Smooth muscle cell of the brain vasculature (primary cell): ENCODE measurements at regions not wholly inside any gene's neighbourhood (a gene's known extent, or its start where the extent isn't known, plus 50 kb on each side); places are given as distances from the start of the nearest gene placed in this dataset.
"Not testable (repeated sequence)": the region's sequence is repeated elsewhere in the genome, so short reads cannot be mapped to it uniquely, and the experiment has no call there.

Experiments used
- DNase-seq: peaks from one replicate; pipeline ENCODE4 v3.0.0-alpha.2; 2012; ENCODE audit warnings: low read depth, low spot score

DNA sequence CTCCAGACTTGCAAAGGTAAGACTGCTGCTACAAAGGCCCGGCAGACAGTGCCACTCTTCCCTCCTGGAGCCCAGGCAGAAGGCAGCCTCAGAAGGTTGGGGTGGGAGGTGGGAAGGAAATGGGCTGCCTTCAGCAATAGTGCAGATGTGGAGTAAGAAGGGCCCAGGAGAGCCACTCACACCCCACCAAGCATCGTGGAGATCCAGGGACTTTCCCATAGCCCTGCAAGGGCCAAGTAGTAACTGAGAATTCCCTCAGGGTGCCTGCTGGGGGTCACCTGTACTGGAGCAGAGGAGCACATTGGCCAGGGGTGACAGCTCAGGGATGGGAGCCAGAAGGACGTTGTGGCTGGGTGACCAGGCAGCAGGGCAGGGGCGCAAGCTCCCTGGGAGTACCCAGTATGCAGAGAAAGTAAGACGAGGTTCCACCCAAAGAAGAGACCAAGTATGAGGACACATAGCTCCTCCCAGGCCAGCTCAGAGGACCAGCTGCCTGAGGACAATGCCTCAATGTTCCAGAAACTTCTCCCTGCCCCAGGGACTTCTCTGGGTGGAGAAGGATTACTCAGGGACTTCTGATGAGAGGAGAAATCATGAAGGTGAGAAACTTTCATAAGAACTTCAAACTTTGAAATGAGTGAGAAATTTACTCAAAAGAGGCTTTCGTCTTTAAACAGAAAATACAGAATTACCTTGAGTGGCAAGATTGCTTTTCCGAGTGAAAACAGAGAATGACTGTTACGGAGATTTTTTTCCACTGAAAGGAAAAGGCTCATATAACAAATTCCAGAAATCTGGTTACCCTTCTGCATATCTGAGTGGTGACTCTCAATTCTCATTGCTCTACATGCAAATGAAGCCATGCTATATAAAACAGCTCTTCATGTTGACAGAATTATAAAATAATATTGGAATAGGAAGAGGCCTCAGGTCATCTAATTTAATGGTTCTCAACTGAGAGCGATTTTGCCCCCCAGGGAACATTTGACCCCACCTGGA lies 87.9 kb upstream of the TRIO start:
- DNase-seq: no peak

DNA sequence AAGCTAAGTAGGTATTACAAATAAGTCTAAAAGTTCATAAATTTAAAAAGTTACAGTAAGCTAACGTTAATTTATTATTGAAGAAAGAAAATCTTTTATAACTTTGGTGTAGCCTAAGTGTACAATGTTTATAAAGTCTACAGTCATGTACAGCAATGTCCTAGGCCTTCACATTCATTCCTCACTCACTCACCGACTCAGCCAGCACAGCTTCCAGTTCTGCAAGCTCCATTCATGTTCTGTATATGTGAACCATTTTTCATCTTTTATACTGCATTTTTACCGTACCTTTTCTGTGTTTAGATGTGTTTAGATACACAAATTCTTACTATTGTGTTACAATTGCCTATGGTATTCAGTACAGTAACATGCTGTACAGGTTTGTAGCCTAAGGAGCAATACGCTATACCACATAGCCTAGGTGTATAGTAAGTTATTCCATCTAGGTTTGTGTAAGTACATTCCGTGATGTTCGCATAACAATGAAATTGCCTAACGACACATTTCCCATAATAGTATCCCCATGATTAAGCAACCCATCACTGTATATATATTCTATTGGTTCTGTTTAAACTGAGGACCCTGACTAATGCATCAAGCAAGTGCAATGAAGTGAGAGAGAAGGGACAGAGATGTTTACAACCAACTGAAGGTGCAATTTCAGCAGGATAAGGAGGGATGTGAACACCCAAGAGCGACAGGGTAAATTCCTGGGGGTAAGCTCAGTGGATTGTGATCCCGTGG lies 88.9 kb upstream of the TRIO start:
- DNase-seq: no peak

DNA sequence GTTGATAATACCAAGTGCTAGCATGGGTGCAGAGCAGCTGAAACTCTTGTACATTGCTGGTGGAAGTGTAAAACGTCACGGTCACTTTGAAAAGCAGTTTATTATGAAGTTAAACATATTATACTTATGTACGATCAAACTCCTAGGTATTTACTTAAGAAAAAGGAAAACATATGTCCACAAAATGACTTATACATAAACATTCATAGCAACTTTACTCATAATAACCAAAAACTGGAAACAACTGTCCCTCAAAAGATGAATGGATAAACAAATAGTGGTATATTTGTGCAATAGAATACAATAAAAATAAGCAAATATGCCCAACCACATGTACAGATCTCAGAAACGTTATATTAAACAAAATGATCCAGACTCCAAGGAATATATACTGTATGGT lies 92.3 kb upstream of the TRIO start:
- no peak for DNase-seq

DNA sequence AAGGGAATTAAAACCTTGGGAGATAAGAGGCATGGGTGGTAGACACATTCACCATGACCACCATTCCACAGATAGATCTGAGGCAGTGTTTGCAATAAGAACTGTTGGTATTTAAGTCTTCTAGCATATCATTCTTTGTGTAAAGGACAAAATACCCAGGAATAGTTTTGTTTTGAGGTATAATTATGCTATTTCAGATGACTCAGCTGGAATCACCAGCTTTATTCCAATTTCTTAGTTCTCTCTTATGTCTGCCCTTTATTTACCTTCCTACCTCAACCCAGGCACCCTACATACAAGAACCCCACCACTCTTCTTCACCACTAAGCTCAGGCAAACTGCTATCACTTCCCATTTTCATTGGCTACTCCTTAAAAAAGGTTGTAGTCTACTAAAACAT lies 94.7 kb upstream of the TRIO start:
- no peak for DNase-seq

DNA sequence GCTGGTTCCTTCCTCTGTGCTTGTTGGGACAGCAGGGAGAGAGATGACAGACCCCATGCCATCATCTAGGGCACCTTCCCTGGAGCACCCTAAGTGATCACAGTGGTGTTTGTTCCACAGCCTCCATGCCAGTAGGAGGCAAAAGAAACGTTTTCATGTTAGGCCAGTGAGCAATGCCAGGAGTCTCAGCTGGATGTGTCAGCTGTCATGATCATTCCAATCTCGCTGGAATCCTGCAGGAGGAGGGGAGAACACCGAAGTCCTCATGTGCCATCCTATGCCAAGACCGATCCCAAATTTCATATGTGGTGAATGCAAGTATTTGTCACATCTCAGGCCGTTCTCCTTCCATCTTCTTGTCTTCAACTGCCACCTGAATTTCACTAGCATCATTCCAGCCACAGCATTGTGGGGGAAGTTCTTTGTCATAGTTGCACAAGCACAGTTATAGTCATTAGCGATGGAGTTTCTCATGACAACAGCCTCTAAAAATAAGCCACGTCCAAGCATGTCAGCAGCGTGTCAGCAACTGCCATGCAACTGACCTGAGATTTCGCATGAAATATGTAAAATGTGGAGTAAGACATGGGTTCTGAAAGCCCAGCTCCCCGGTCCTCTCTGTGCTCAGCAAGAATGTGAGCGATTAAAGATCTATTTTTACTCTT lies 97.2 kb upstream of the DNAH5 start:
- DNase-seq: no peak

DNA sequence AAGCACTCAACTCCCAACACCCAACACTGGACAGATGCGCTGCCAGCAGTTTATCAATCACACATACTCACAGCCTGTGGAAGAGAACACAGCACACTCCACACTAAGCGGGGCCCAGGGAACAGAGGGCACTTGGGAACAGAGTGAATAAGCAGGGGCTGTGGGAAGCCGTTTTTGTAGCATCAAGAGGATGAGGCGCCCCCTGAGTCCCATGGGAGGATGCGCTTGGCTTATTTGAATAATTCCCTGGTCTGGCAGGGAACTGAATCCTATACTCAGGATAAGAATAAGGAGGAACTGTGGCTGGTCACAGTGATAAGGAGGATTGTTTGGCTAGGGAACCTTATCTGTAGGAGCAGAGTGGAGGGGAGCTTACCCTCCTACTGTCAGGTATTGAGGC lies 96.1 kb upstream of the DNAH5 start:
- DNase-seq: no peak

DNA sequence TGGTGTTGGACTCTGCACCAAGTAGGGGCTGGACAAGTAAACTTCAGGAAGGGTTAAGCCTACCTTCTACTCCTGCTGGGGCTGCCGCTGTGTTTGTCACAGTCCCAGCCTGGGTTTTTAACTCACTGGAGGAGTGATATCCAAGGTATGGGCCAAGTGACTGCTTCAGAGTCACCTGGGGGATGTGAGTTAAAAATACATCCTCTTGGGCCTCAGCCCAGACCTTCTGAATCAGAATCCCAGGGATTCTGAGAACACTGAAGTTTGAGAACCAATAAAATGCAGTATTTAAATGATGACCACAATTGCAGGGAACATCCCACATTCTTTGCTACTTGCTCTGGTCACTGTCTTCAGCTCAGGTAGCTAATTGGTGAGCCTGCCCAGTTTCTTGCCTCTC lies 95.1 kb upstream of the DNAH5 start:
- no peak for DNase-seq

DNA sequence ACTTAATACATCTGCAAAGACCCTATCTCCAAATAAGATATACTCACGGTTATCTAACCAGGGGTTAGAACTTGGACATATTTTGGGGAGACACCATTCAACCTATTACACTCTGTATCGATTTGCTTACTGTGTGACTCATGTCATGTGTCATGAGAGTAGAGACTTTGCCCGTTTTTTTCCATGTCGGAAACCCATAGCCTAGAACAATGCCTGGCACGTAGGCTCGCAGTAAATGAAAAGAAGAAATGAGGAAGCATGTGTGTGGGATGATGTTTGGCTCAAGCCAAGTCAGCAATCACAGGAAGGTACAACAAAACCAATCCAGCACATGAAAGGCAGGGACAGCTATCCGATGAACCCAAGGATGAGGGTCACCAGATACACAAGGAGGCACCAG lies 94.6 kb upstream of the DNAH5 start:
- no peak for DNase-seq

DNA sequence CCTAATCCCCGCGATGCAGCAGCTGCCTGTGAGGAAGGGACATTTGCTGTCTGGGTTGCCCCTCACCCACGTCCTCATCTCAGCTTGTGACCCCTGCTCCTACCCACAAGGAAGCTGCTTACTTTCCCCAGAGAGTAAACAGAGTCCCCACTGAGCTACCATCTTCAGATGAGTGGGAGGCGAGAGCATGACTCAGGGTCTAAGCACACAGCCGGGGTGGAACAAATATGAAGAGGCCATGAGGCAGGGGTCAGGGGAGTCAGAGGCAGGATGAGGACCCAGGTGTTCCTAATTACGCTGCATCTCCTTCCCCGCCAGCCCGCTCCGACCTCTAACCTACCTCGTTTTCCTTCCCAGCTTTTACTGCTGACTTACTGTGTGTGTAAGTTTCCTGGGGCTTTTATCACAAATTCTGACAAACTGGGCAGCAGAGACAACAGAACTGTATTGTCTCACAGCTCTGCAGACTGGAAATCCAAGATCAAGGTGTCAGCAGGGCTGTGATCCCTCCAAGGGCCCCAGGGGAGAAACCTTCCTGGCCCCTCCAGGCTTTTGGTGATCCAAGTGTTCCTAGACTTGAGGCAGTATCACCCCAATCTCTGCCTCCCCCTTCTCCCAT lies 94.0 kb upstream of the DNAH5 start:
- peak; percentile 85 for DNase-seq

DNA sequence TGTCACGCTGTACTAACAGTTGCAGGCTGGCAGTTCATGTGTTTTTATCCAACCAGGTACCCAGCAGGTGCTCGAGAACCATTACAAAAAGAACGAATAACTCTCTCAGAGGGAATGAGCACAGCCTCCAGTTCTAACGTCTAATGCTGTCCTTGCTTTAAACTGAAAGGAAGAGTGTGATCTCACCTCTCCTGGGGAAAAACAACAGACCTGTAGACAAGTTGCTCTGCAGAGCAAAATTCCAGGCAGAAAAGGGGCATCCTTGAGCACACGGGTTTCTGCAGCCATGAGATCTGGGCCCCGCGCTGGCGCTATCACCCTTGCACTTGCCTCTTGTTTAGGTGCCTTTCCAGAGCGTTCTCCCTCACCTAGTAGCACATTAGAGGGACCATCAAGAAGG lies 92.5 kb upstream of the DNAH5 start:
- DNase-seq: no peak

DNA sequence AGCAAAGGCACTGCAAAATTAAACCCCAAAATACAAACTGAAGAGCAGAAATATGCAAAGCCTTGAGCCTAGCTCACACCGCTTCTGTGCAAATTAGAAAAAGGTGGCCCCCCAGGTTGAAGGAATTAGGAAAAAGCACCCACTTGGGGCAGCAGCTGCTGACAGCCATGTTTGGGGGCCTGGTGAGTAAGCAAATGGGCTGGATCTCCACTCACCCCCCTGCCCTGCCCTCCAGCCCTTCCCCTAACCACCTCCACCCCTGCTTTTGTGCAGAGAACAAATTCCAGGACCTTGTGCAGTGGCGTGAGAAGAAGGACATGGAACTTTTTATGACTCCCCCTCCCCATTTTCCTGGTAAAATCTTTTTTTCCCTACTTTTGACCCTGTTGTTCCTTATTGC lies 92.0 kb upstream of the DNAH5 start:
- no peak for DNase-seq

DNA sequence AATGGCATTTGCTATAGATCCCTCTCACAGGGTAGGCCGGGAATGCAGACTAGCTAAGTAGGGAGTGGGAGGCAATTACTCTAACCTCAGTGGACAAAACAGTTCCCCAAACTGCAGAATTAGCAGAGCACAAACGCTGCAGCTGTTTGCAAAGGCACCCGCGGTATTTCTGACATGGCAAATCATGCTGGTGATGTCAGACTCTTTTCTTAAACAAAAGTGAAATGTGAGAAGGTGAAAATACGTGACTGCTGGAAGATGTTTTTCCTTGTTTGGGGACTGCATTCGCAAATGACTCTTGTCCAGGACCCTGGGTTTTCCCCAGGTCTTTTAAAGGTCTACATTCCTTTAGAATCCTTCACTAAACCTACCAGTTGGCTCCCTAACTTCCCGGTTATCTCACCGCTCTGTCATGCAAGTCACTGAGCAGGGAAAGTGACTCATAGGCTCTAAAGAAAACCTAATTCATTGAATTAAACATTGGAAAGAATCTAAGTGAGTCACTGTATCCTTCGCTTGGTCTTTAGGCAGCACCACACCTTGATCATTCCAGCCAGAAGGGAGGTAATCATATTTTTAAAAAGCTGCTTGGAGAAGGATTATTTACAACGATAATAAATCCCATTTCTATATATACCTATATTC lies 91.5 kb upstream of the DNAH5 start:
- DNase-seq: peak; percentile 79

DNA sequence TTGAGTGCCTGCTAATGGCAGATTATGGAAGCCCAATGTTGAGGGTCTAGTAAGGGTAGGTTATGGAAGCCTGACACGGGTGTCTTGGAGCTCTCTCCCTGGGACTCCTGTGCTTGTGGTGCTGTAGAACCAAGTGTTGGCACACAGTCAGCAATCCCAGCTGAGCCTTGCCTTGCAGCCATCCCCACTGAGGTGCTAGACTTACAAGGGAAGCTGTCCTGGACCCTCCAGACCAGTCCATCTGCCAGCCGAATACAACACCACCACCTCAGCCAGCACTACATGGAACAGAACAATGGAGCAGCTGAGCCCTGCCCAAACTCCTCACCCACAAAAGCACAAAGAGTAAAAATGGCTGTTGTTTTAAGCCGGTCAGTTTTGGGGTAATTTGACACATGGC lies 90.5 kb upstream of the DNAH5 start:
- DNase-seq: no peak

DNA sequence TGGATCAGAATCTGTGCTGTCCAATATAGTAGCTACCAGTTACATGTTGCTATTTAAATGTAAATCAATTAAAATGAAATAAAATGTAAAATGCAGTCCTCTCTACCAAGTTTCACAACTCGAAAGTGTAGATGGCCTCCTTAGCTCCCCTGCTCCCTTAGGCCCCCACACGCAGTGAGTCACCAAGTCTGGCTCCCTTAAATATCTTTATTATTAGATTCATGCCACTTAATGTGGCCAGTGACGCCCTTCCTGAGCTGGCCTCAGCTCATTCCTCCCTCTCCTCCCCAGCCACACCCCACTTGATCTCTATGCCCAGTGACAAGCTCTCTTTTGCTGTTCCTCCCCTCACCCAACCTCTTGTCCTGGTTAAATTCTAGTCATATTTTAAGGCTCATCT lies 88.4 kb upstream of the DNAH5 start:
- DNase-seq: no peak

DNA sequence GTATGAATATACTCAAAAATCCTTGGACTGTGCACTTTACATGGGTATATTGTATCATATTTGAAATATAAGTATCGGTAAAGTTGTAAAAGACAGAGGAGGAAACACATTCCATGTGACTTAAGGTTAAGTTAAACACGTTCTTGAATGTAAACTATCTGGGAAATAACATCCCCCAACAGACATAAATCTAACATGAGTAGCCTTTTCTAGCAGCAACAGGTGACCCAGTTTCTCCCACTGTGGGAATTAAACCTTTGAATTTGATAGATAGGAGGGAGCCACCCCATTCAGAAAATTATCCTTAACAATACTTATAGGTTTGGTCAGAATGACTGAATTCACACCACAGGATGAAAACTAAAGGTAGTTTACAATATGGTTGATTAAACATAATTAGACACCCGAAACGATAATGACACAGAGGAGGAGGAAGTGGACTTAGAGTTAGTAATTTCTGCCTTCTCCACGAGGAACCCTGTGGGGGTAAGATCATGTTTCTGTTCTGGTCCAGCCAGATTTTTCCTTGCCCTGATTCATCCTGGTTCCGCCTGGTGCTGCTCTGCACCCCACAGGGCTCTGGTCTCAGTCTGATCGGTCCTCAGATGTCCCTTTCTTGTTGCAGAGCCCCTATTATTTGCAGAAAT lies 84.6 kb upstream of the DNAH5 start:
- no peak for DNase-seq

DNA sequence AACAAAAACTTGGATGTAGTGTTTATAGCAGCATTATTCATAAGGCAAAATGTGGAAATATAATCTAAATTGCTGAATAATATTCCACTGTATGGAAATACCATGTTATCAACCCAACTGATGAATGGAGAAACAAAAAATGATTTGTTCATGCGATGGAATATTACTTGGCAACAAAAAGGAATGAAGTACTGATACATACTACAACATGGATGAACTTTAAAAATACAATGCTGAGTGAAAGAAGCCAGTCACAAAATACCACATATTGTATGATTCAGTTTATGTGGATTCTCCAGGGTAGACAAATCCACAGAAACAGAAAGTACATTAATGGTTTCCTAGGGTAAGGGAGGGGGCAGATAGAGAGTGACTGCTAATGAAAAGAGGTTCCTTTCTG lies 83.7 kb upstream of the DNAH5 start:
- no peak for DNase-seq

DNA sequence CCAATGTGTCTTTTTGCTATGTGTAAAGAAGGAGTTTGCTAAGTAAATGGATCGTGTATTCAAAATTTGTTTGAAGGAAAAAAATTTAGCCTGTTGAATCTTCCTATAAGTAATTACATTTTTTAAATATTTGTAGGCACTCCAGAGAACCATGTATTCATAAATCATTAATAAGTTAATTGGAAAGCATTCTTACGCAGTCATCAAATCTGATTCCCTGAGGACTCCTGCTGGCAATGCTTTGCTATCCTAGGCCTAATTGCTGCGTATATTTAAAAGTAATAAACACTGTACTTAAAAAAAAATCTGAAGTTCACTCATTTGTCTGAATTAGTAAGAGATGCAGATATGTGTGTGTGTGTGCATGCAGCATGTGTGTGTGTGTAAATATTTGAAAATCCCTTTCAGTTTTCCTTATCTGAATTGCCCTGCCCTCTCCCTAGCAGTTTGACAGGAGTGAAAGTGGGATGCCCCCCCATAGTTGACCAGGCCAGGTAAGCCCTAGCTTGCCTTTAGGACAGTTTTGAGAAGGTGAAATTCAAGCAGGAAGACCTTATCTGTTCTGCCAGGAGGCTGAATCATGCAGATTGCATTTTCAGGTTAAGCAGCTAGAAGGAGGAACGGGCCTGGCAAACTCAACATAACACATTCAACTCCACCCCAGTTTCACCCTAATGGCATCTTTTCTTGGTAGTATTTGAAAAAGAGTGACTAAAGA lies 81.2 kb upstream of the DNAH5 start:
- DNase-seq: no peak

DNA sequence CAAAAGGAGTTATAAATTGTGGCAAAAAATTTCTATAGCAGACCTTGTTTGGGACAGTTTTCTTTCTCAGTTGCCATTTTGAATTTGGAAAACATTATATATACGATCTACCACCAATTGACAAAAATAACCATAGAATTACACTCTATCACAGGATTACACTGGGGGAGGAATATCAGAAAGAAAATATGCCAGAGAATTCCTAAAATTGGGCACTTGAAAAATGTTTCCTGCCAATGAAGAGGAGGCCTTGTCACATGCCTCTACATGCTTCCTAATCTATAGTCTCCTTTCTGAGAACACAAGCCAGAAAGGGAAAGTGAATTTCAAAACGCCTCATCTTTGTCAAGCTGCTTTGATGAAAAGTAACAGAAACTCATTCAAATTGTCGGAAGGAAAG lies 78.5 kb upstream of the DNAH5 start:
- no peak for DNase-seq

DNA sequence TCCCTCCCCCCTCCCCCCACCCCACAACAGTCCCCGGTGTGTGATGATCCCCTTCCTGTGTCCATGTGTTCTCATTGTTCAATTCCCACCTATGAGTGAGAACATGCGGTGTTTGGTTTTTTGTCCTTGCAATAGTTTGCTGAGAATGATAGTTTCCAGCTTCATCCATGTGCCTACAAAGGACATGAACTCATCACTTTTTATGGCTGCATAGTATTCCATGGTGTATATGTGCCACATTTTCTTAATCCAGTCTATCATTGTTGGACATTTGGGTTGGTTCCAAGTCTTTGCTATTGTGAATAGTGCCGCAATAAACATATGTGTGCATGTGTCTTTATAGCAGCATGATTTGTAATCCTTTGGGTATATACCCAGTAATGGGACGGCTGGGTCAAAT lies 76.5 kb upstream of the DNAH5 start:
- DNase-seq: not testable (repeated sequence)

DNA sequence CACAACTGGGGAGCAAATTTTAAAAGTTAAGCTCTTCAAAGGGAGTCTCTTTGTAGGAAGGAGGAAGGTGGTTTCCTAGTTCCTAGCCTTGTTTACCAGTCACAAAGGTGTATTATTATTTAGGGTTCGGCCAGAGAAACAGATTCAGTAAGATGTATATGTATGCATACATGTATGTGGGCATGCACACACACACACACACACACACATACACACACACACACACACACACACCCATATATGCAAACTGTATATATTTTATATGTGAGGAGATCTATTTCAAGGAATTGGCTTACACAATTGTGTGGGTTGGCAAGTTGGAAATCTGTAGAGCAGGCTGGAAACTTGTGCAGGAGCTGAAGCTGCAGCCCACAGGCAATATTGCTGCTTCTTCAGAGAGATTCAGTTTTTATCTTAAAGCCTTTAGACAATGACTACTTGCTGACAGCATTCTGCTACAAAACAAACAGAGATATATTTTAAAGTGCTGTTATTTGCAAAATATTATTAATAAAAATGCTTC lies 75.3 kb upstream of the DNAH5 start:
- DNase-seq: no peak
